ENCODE measurements at regions not wholly inside any gene's neighbourhood (a gene's known extent, or its start where the extent isn't known, plus 50 kb on each side); places are given as distances from the start of the nearest gene placed in this dataset.

GRCh38 chr14:106490442-106490841 is 964.1 kb downstream of the TMEM121 start:
- DNase-seq (ENCODE audit: low read depth, low spot score) = no peak
- Histone ChIP-seq H3K27ac (ENCODE audit: insufficient read depth, low read depth, low read length) (no peak overlapping the region), H3K9me3 (replicated peaks; ENCODE audit: control insufficient read depth, insufficient read depth, low read length) (peaks cover 10% of the 10 kb centered on the region), H3K9ac (replicated peaks; ENCODE audit: extremely low read depth, insufficient read depth, low read length) (no peak overlapping the region), H3K4me1 (ENCODE audit: control insufficient read depth, extremely low read depth, insufficient read depth, low read length) (no peaks in the 10 kb centered on the region), H2AFZ (ENCODE audit: low read depth, low read length) (no peak overlapping the region), H3K9me1 (replicated peaks; ENCODE audit: control insufficient read depth, extremely low read depth, insufficient read depth, low read length) (no peaks in the 10 kb centered on the region), H3K79me2 (ENCODE audit: control insufficient read depth, insufficient read depth, low read length) (no peaks in the 10 kb centered on the region), H4K20me1 (replicated peaks; ENCODE audit: control insufficient read depth, extremely low read depth, insufficient read depth, low read length) (no peaks in the 10 kb centered on the region), H3K4me2 (ENCODE audit: insufficient read depth, low read length) (no peak overlapping the region), H3K36me3 (ENCODE audit: control insufficient read depth in 2 of 2, extremely low read depth in 1 of 2, insufficient read depth in 2 of 2, low read length in 2 of 2) (no peaks in the 10 kb centered on the region), H3K27me3 (ENCODE audit: control insufficient read depth in 2 of 2, insufficient read depth in 2 of 2, low read length in 2 of 2) (no peaks in the 10 kb centered on the region), H3K4me3 (replicated peaks in 1 of 3; ENCODE audit: insufficient read depth in 1 of 3, low read depth in 1 of 3, low read length in 3 of 3) (no peak overlapping the region)
- dilution Hi-C loops (cut with MboI; ENCODE audit: extremely low pct_ligation_motif_present, low sequenced_read_pairs) (no loop called here), intact Hi-C loops (cut with micrococcal nuclease) (no loop called here)
- POLR2A ChIA-PET = no interaction called here
- BruUV-seq (replicated peaks) = no TSS peak
- no peak for FAIRE-seq
- TF ChIP-seq POLR2AphosphoS5 (IDR thresholded peaks at IDR 0.05; ENCODE audit: insufficient read depth, low read depth, low read length) = no peak
- TF ChIP-seq EZH2 (IDR thresholded peaks at IDR 0.05; ENCODE audit: borderline replicate concordance, low read depth, low read length, severe bottlenecking) = no peak
- TF ChIP-seq JUN (IDR thresholded peaks at IDR 0.05; ENCODE audit: borderline replicate concordance, insufficient read depth, insufficient read length, low read depth) = no peak
- no peak for TF ChIP-seq FOS (IDR thresholded peaks at IDR 0.05; ENCODE audit: borderline replicate concordance, insufficient read depth, low read length)
- TF ChIP-seq MYC (IDR thresholded peaks at IDR 0.05; ENCODE audit: low read depth, low read length) = no peak
- TF ChIP-seq CTCF (IDR thresholded peaks at IDR 0.05; ENCODE audit: extremely low read depth in 1 of 2, insufficient read depth in 1 of 2, low read depth in 1 of 2, low read length in 2 of 2) = no peak
- TF ChIP-seq MAX (IDR thresholded peaks at IDR 0.05; ENCODE audit: insufficient read depth, insufficient read length) = no peak
- TF ChIP-seq POLR2A (IDR thresholded peaks at IDR 0.05; ENCODE audit: low read depth, low read length) = no peak
- TF ChIP-seq GATA2 (IDR thresholded peaks at IDR 0.05; ENCODE audit: insufficient read depth, insufficient read length, low read depth, low read length) = no peak
- CTCF ChIA-PET = no interaction called here

Data from endothelial cell of umbilical vein (primary cell).